Common myeloid progenitor, CD34-positive (primary cell): ENCODE measurements at regions not wholly inside any gene's neighbourhood (a gene's known extent, or its start where the extent isn't known, plus 50 kb on each side); places are given as distances from the start of the nearest gene placed in this dataset.

Source experiments
- CTCF ChIA-PET: fragments of 350-600 bp; sonication (Branson Sonifier 250); formaldehyde crosslinking; loops from one replicate; lab custom pipeline; 2021; ENCODE audit warnings: antibody characterized with exemption; lab: Charles Lee
- POLR2A ChIA-PET: fragments of 350-600 bp; sonication (Branson Sonifier 250); formaldehyde crosslinking; loops from one replicate; lab custom pipeline; 2021; ENCODE audit warnings: antibody characterized with exemption; lab: Charles Lee
- DNase-seq, 3 donors: peaks; one replicate each; pipeline versions ENCODE4 v3.0.0 to v3.0.0-alpha.2; 2013
- H3K27ac ChIP-seq, 2 experiments: 1 replicate in 1 of 2; 2 replicates in 1 of 2; pipeline ENCODE4 v1.7.0; 2013; ENCODE audit warnings: inconsistent platforms in 2 of 2, low read length in 2 of 2, mild to moderate bottlenecking in 2 of 2, low read depth in 1 of 2, moderate library complexity in 1 of 2; ENCODE audit not compliant: severe bottlenecking in 2 of 2, insufficient read depth in 1 of 2, poor library complexity in 1 of 2
- H3K27me3 ChIP-seq, 5 experiments: replicated peaks in 2 of 5; 1 replicate in 3 of 5; 2 replicates in 2 of 5; pipeline versions ENCODE4 v1.6.1 to v1.7.0; 2013; ENCODE audit warnings: low read length in 4 of 5, mild to moderate bottlenecking in 2 of 5, moderate library complexity in 2 of 5, inconsistent platforms in 1 of 5; ENCODE audit not compliant: insufficient read depth in 5 of 5, control insufficient read depth in 4 of 5
- H3K36me3 ChIP-seq, 4 experiments: 1 replicate in 2 of 4; 2 replicates in 2 of 4; pipeline versions ENCODE4 v1.6.1 to v1.7.0; 2013; ENCODE audit warnings: low read length in 3 of 4, control low read depth in 1 of 4, mild to moderate bottlenecking in 1 of 4; ENCODE audit not compliant: control insufficient read depth in 4 of 4, insufficient read depth in 4 of 4
- H3K4me1 ChIP-seq, 4 experiments: 1 replicate in 3 of 4; 2 replicates in 1 of 4; pipeline versions ENCODE4 v1.6.1 to v1.7.1; 2013; ENCODE audit warnings: low read length in 3 of 4, mild to moderate bottlenecking in 3 of 4, control low read depth in 1 of 4, inconsistent platforms in 1 of 4, moderate library complexity in 1 of 4; ENCODE audit not compliant: control insufficient read depth in 4 of 4, insufficient read depth in 4 of 4; ENCODE audit errors: control extremely low read depth in 1 of 4
- H3K4me3 ChIP-seq, 7 experiments: 1 replicate in 4 of 7; 2 replicates in 3 of 7; pipeline versions ENCODE4 v1.5.1 to v1.7.0; 2013; ENCODE audit warnings: mild to moderate bottlenecking in 7 of 7, low read length in 6 of 7, moderate library complexity in 6 of 7, inconsistent platforms in 2 of 7, low read depth in 2 of 7, control low read depth in 1 of 7; ENCODE audit not compliant: insufficient read depth in 4 of 7, control insufficient read depth in 1 of 7; ENCODE audit errors: extremely low read depth in 1 of 7
- H3K9me3 ChIP-seq, 5 experiments: 1 replicate in 4 of 5; 2 replicates in 1 of 5; pipeline versions ENCODE4 v1.6.1 to v1.7.1; 2013; ENCODE audit warnings: low read length in 4 of 5, mild to moderate bottlenecking in 2 of 5, inconsistent platforms in 1 of 5, low read depth in 1 of 5, moderate library complexity in 1 of 5; ENCODE audit not compliant: control insufficient read depth in 4 of 5, insufficient read depth in 2 of 5; ENCODE audit errors: control extremely low read depth in 1 of 5
- WGBS: methylation state at CpG from one replicate; pipeline ENCODE4 v1.1.5; 2013; ENCODE audit not compliant: insufficient coverage; 5-methylcytosine and 5-hydroxymethylcytosine counted together

DNA sequence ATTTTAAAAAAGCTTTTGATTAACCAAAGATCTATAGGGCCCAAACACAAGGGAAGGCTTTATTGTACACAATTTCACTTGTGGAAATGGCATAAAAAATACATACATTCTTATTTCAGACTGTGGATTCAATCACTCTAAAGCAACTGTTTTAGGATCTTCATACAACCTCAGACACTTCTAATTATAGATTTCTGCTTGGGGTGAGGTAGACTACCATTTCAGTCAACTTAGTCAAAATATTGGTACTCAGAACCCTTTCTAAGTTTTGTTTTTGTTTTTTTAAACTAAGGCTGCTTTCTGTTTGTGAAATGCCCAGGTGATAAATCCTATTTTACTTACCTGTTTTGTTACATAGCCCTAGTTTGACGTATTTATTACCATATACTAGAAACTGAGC is 284.5 kb upstream of the RASA1 start:
- no peak overlapping the region for H3K4me3 ChIP-seq
- WGBS, result no CpG with 5 or more reads among the region's 1 CpG

DNA sequence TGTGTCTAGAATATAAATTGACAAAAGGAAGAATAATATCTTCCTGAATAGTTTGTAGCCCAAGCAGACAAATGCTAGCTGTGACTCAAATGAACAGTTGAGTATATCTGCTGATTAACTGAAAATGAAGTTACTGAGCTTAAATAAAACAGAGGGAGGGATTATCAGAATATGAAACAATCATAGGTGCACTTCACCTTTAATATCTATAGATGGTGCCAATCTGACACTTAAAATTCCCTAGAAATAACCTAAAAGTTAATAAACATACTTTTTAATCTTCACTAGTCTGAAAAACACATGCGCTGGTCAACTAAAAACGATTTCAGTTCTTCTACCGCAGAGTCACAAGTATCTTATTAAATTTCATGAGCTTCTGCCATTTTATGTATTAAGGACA is 280.8 kb upstream of the RASA1 start:
- Histone ChIP-seq H3K4me1 (no peaks in the 10 kb centered on the region), H3K27me3 (no peaks in the 10 kb centered on the region), H3K4me3 (no peak overlapping the region), H3K36me3 (no peaks in the 10 kb centered on the region), H3K27ac (no peak overlapping the region), H3K9me3 (no peaks in the 10 kb centered on the region)
- ChIA-PET CTCF (interaction anchor here (0.5 to 1.2 kb wide), 5 partner anchors 14 to 416 kb away, joined by 3 to 4 read pairs (median 3); no protein-coding TSS in a partner anchor), POLR2A (no interaction called here)
- WGBS, result 97% methylated on average over 3 of the region's 3 CpGs
- DNase-seq, result peak in 1 of 3 donors; percentile 9

More for the DNA sequence above, 284.5 kb upstream of the RASA1 start:
- Histone ChIP-seq H3K9me3 (no peaks in the 10 kb centered on the region), H3K36me3 (no peaks in the 10 kb centered on the region), H3K27me3 (no peaks in the 10 kb centered on the region), H3K27ac (no peak overlapping the region), H3K4me1 (peaks cover 0 to 4% (median 0%) of the 10 kb centered on the region in 4 experiments)
- ChIA-PET CTCF (interaction anchor here (0.8 kb wide), 1 partner anchor 18 kb away, joined by 3 read pairs; no protein-coding TSS in a partner anchor), POLR2A (no interaction called here)
- no peak for DNase-seq

DNA sequence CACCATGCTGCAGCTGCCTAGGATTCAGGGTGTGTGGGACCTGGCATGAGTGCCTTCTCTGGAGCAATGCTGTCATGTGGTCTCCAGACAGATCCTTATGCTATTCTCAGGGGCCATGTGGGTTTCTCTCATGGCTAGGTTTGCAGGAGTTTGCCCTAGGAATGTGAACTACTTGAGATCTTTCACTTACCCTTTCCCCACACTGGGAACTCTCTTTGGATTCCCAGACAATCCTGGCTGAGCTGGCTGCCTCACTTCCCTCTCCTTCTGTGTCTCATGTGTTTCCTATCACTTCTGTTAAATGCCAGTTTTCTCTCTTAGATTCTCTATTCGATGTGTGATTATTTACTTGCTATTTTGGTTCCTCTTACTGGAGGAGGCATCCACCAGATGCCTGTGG is 270.2 kb upstream of the RASA1 start:
- H3K27ac ChIP-seq, result no peak overlapping the region
- H3K27me3 ChIP-seq, result no peaks in the 10 kb centered on the region
- no peaks in the 10 kb centered on the region for H3K36me3 ChIP-seq
- H3K9me3 ChIP-seq, result no peaks in the 10 kb centered on the region
- peaks cover 0 to 2% (median 0%) of the 10 kb centered on the region in 4 experiments for H3K4me1 ChIP-seq
- ChIA-PET CTCF (no interaction called here), POLR2A (no interaction called here)
- peak in 2 of 3 donors; percentile 21 to 35 for DNase-seq
- H3K4me3 ChIP-seq, result no peak overlapping the region
- WGBS, result no CpG with 5 or more reads among the region's 1 CpG

DNA sequence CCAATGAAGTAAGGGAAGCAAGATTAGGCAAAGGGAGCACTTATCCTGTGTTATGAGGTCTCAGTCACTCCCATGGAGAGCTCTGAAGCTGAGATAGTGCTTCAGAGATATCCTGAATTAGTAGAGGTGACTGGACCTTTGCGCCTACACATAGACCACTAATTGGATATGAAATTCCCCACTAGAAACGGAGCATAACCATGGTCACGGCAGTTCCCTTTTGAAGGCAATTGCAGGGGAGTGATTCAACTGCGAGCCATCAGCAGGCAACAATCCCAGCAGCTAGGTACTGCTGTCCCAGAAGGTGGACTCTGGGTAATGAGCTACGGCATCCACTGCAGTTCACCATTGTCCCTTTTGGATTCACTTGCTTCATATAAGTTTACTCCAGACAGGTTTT is 267.7 kb upstream of the RASA1 start:
- POLR2A ChIA-PET, result no interaction called here
- WGBS, result 100% methylated on average over 5 of the region's 5 CpGs

DNA sequence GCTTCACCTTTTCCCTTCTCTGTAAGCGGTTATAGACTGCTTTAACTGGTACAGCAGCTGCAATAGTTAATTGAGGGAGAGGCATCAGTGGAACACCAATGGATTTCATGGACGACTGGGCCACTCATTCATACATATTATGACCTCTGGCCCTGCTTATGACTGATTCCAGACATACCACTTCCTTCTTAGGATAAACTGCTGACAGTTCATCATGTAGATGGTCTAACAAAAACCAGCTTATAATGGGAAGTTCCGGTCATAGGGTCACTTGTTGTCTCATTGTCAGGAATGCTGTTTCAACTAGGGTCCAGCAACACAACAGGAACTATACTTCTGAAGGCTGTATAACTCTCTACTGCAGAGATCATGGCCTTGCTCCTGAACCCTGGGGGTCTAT is 265.2 kb upstream of the RASA1 start:
- H3K36me3 ChIP-seq, result no peaks in the 10 kb centered on the region
- no peak overlapping the region for H3K4me3 ChIP-seq
- ChIA-PET CTCF (interaction anchor here (0.9 to 1.7 kb wide), 2 partner anchors 10 to 16 kb away, joined by 3 to 14 read pairs; no protein-coding TSS in a partner anchor), POLR2A (no interaction called here)
- no peak for DNase-seq
- no peak overlapping the region for H3K27ac ChIP-seq
- no peaks in the 10 kb centered on the region for H3K9me3 ChIP-seq
- WGBS, result 100% methylated on average over 2 of the region's 3 CpGs
- H3K4me1 ChIP-seq, result peaks cover 0 to under 1% (median 0%) of the 10 kb centered on the region in 4 experiments
- H3K27me3 ChIP-seq, result no peaks in the 10 kb centered on the region

More for the DNA sequence above, 267.7 kb upstream of the RASA1 start:
- no peaks in the 10 kb centered on the region for H3K27me3 ChIP-seq
- H3K36me3 ChIP-seq, result no peaks in the 10 kb centered on the region
- H3K4me3 ChIP-seq, result no peak overlapping the region
- H3K9me3 ChIP-seq, result no peaks in the 10 kb centered on the region
- peaks cover 0 to 2% (median 0%) of the 10 kb centered on the region in 4 experiments for H3K4me1 ChIP-seq
- no peak overlapping the region for H3K27ac ChIP-seq
- CTCF ChIA-PET, result no interaction called here
- no peak for DNase-seq

DNA sequence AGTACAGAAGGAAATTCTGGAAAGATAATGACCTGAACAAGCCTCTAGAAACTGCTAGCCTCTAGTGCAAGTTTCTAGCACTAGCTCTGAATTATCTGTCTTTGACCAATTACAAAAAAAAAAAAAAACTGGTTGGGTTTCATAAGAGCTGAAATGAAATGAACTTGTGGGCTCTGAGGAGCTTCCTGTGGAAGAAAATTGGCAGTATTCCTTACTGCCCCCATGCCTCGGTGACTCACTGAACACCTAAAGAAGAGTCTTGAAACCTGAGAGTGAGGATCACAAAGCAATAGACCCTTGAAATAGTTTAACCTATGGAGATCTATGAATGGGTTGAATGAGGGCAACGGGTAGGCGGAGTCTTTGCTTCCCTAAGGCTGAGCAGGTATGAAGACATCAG is 263.6 kb upstream of the RASA1 start:
- POLR2A ChIA-PET, result no interaction called here
- H3K27ac ChIP-seq, result no peak overlapping the region
- DNase-seq, result no peak
- H3K9me3 ChIP-seq, result no peaks in the 10 kb centered on the region
- H3K36me3 ChIP-seq, result no peaks in the 10 kb centered on the region
- H3K4me1 ChIP-seq, result no peaks in the 10 kb centered on the region
- 94% methylated on average over 3 of the region's 3 CpGs for WGBS
- no peak overlapping the region for H3K4me3 ChIP-seq
- no peaks in the 10 kb centered on the region for H3K27me3 ChIP-seq
- CTCF ChIA-PET, result interaction anchor here (1.2 kb wide), 1 partner anchor 37 kb away, joined by 6 read pairs; no protein-coding TSS in a partner anchor

DNA sequence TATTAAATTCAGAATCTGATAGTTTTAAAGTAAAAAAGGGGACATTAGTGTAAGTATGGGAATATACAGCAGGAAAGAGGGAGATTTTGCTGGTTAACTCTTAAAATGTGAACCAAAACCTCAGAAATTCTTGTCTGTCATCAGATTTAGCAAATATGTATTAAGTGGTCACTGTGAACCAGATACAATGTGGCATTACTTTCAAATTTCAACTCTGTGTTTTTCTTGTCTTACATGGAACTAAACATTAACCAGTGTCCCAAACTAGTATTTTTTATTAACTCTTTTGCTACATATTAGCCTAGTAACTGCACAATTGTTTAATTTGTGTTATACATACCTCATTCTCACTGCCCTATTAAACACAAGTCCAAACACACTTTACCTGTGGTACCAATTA is 259.9 kb upstream of the RASA1 start:
- H3K27ac ChIP-seq, result no peak overlapping the region
- no peak overlapping the region for H3K4me3 ChIP-seq
- CTCF ChIA-PET, result no interaction called here
- no peaks in the 10 kb centered on the region for H3K36me3 ChIP-seq
- DNase-seq, result no peak
- no peaks in the 10 kb centered on the region for H3K9me3 ChIP-seq
- no peaks in the 10 kb centered on the region for H3K4me1 ChIP-seq
- POLR2A ChIA-PET, result no interaction called here
- peaks cover 0 to 2% (median 0%) of the 10 kb centered on the region in 5 experiments for H3K27me3 ChIP-seq
